ENCODE measurements at regions not wholly inside any gene's neighbourhood (a gene's known extent, or its start where the extent isn't known, plus 50 kb on each side); places are given as distances from the start of the nearest gene placed in this dataset.

DNA sequence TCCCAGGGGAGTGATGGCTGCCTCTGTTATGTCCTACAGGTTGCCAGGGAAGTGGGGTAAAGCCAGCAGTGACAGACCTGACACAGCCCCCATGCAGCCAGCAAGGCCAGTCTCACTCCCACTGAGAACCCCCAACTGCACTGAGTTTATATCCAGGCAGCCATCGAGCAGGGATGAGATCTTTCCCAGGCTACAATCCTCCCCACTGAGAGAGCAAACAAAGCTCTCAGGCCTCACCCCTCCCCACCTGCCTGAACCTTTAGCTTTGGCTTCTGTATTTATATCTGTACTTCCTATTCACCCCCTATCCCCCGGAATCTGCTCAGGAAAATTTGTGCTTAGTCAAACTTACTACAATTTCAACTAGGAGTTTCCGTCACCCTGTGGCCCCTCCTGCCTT is 284.1 kb downstream of the FAM170A start:
- H3K79me1 ChIP-seq (ENCODE audit: low read depth in 1 of 2, low read length in 2 of 2) = no peaks in the 10 kb centered on the region
- no TSS peak for BruUV-seq (replicated peaks)
- H4K5ac ChIP-seq (ENCODE audit: low read depth, low read length) = no peak overlapping the region
- no peaks in the 10 kb centered on the region for H3K9me1 ChIP-seq (ENCODE audit: insufficient read depth, low read length)
- H4K8ac ChIP-seq (ENCODE audit: low read depth in 2 of 2, low read length in 2 of 2) = no peak overlapping the region
- dilution Hi-C loops (cut with HindIII; ENCODE audit: low sequenced_read_pairs, unreplicated experiment) (no loop called here), in situ Hi-C loops (cut with MboI; ENCODE audit: low sequenced_read_pairs) (no loop called here), intact Hi-C loops (cut with micrococcal nuclease) (no loop called here)
- ChIA-PET CTCF (no interaction called here), POLR2A (ENCODE audit: unreplicated experiment) (no interaction called here)
- no peak overlapping the region for H3K56ac ChIP-seq (ENCODE audit: extremely low read depth, insufficient read depth, low read length)
- no peak overlapping the region for H2AFZ ChIP-seq (replicated peaks; ENCODE audit: low read length, poor library complexity)
- TF ChIP-seq RFX5 (IDR thresholded peaks at IDR 0.05; ENCODE audit: low read depth, low read length) = no peak
- TF ChIP-seq NFE2L2 (IDR thresholded peaks at IDR 0.05; ENCODE audit: low read depth, low read length) = no peak
- no peak for TF ChIP-seq POLR2A (IDR thresholded peaks at IDR 0.05; ENCODE audit: low read depth, low read length)
- TF ChIP-seq CHD1 (IDR thresholded peaks at IDR 0.05; ENCODE audit: low read depth, low read length) = no peak
- no peak for TF ChIP-seq BHLHE40 (IDR thresholded peaks at IDR 0.05; ENCODE audit: low read depth, low read length)
- TF ChIP-seq, protein P1, sequence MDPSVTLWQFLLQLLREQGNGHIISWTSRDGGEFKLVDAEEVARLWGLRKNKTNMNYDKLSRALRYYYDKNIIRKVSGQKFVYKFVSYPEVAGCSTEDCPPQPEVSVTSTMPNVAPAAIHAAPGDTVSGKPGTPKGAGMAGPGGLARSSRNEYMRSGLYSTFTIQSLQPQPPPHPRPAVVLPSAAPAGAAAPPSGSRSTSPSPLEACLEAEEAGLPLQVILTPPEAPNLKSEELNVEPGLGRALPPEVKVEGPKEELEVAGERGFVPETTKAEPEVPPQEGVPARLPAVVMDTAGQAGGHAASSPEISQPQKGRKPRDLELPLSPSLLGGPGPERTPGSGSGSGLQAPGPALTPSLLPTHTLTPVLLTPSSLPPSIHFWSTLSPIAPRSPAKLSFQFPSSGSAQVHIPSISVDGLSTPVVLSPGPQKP (IDR thresholded peaks at IDR 0.05; ENCODE audit: borderline replicate concordance, low read depth, low read length) = no peak
- TF ChIP-seq, protein P2, sequence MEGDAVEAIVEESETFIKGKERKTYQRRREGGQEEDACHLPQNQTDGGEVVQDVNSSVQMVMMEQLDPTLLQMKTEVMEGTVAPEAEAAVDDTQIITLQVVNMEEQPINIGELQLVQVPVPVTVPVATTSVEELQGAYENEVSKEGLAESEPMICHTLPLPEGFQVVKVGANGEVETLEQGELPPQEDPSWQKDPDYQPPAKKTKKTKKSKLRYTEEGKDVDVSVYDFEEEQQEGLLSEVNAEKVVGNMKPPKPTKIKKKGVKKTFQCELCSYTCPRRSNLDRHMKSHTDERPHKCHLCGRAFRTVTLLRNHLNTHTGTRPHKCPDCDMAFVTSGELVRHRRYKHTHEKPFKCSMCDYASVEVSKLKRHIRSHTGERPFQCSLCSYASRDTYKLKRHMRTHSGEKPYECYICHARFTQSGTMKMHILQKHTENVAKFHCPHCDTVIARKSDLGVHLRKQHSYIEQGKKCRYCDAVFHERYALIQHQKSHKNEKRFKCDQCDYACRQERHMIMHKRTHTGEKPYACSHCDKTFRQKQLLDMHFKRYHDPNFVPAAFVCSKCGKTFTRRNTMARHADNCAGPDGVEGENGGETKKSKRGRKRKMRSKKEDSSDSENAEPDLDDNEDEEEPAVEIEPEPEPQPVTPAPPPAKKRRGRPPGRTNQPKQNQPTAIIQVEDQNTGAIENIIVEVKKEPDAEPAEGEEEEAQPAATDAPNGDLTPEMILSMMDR (conservative IDR thresholded peaks at IDR 0.05; ENCODE audit: low read depth, low read length) = no peak
- no peak for TF ChIP-seq CEBPB (IDR thresholded peaks at IDR 0.05; ENCODE audit: low read depth, low read length)
- TF ChIP-seq SMC3 (IDR thresholded peaks at IDR 0.05; ENCODE audit: low read depth, low read length) = no peak
- TF ChIP-seq, protein P3, sequence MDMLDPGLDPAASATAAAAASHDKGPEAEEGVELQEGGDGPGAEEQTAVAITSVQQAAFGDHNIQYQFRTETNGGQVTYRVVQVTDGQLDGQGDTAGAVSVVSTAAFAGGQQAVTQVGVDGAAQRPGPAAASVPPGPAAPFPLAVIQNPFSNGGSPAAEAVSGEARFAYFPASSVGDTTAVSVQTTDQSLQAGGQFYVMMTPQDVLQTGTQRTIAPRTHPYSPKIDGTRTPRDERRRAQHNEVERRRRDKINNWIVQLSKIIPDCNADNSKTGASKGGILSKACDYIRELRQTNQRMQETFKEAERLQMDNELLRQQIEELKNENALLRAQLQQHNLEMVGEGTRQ (IDR thresholded peaks at IDR 0.05; ENCODE audit: low read depth, low read length) = no peak
- no peak overlapping the region for H3K4me2 ChIP-seq (ENCODE audit: low read depth, low read length)
- no peak overlapping the region for H3K18ac ChIP-seq (ENCODE audit: low read depth, low read length)
- no peak overlapping the region for H2AK9ac ChIP-seq (replicated peaks; ENCODE audit: low read depth, low read length, poor library complexity)
- H3K4me1 ChIP-seq (ENCODE audit: control insufficient read depth, insufficient read depth, low read length) = no peaks in the 10 kb centered on the region
- H4K91ac ChIP-seq (ENCODE audit: insufficient read depth, low read depth, low read length) = no peak overlapping the region
- no peak overlapping the region for H3K9ac ChIP-seq (ENCODE audit: low read depth, low read length)
- no peaks in the 10 kb centered on the region for H3K27me3 ChIP-seq (ENCODE audit: control insufficient read depth, insufficient read depth, low read length)
- ATAC-seq (ENCODE audit: low read depth) (no peak), DNase-seq (no peak)
- H3K4ac ChIP-seq (ENCODE audit: low read depth, low read length) = no peak overlapping the region
- H2BK20ac ChIP-seq (ENCODE audit: low read depth, low read length) = no peak overlapping the region
- no peaks in the 10 kb centered on the region for H4K20me1 ChIP-seq (ENCODE audit: insufficient read depth, low read length)
- no peak overlapping the region for H3K27ac ChIP-seq (ENCODE audit: insufficient read depth, low read length)
- H2BK120ac ChIP-seq (ENCODE audit: low read depth, low read length) = no peak overlapping the region
- no peaks in the 10 kb centered on the region for H3K36me3 ChIP-seq (ENCODE audit: control insufficient read depth, insufficient read depth, low read length)
- no peak overlapping the region for H3K4me3 ChIP-seq (ENCODE audit: insufficient read depth, low read depth, low read length)
- no peaks in the 10 kb centered on the region for H3K9me3 ChIP-seq (ENCODE audit: control insufficient read depth, insufficient read depth, low read length)
- no peak overlapping the region for H2BK15ac ChIP-seq (ENCODE audit: low read depth, low read length)
- no peak overlapping the region for H2AK5ac ChIP-seq (ENCODE audit: low read depth, low read length)
- no peak overlapping the region for H2BK5ac ChIP-seq (ENCODE audit: low read depth, low read length, poor library complexity, severe bottlenecking)
- no peak overlapping the region for H3K23ac ChIP-seq (ENCODE audit: low read depth, low read length)
- whole genome bisulfite sequencing, 2 experiments (ENCODE audit: extremely low coverage in 2 of 2, insufficient read length in 1 of 2) = no CpG with 5 or more reads among the region's 3 CpGs
- no peak overlapping the region for H3K14ac ChIP-seq (replicated peaks; ENCODE audit: low read depth, low read length)
